Type B pancreatic cell (in vitro differentiated cells): ENCODE measurements at regions not wholly inside any gene's neighbourhood (a gene's known extent, or its start where the extent isn't known, plus 50 kb on each side); places are given as distances from the start of the nearest gene placed in this dataset.

Experiments used
- DNase-seq: peaks from one replicate; pipeline ENCODE4 v3.0.0; 2021; ENCODE audit warnings: mixed read lengths; ENCODE audit not compliant: unreplicated experiment; ENCODE audit errors: extremely low spot score
- H3K27ac Mint-ChIP-seq: 2 replicates; pipeline ENCODE4 v1.8.0; 2021; ENCODE audit warnings: mild to moderate bottlenecking, mixed read lengths
- H3K27me3 Mint-ChIP-seq: 2 replicates; pipeline ENCODE4 v1.8.0; 2021; ENCODE audit warnings: mixed read lengths
- H3K36me3 Mint-ChIP-seq: 2 replicates; pipeline ENCODE4 v1.8.0; 2021; ENCODE audit warnings: mixed read lengths
- H3K4me1 Mint-ChIP-seq: one replicate; pipeline ENCODE4 v1.8.0; 2021; ENCODE audit warnings: mixed read lengths; ENCODE audit not compliant: unreplicated experiment
- H3K4me3 Mint-ChIP-seq: 2 replicates; pipeline ENCODE4 v1.8.0; 2021; ENCODE audit warnings: mild to moderate bottlenecking, mixed read lengths
- H3K9me3 Mint-ChIP-seq: 2 replicates; pipeline ENCODE4 v1.8.0; 2021; ENCODE audit warnings: mixed read lengths
- CTCF ChIP-seq: fragments of 200-600 bp; sonication (generic); conservative IDR thresholded peaks from 2 replicates; pipeline ENCODE4 v1.5.0; 2021; ENCODE audit warnings: antibody characterized with exemption, mild to moderate bottlenecking

GRCh38 chr10:55786461-55787050 is 574.5 kb downstream of the ZWINT start:
- no peak for DNase-seq
- no peaks in the 10 kb centered on the region for H3K27me3 Mint-ChIP-seq
- H3K9me3 Mint-ChIP-seq, result no peaks in the 10 kb centered on the region
- no peaks in the 10 kb centered on the region for H3K4me1 Mint-ChIP-seq
- no peak for TF ChIP-seq CTCF
- H3K27ac Mint-ChIP-seq, result no peak overlapping the region
- H3K4me3 Mint-ChIP-seq, result no peak overlapping the region
- no peaks in the 10 kb centered on the region for H3K36me3 Mint-ChIP-seq

GRCh38 chr10:55782181-55782580 is 578.9 kb downstream of the ZWINT start:
- DNase-seq, result no peak
- Mint-ChIP-seq H3K27me3 (no peaks in the 10 kb centered on the region), H3K9me3 (no peaks in the 10 kb centered on the region), H3K4me1 (no peaks in the 10 kb centered on the region), H3K4me3 (no peak overlapping the region), H3K27ac (no peak overlapping the region), H3K36me3 (no peaks in the 10 kb centered on the region)
- TF ChIP-seq CTCF, result no peak

GRCh38 chr10:55766212-55766611 is 594.8 kb downstream of the ZWINT start:
- Mint-ChIP-seq H3K27me3 (no peaks in the 10 kb centered on the region), H3K4me3 (no peak overlapping the region), H3K36me3 (no peaks in the 10 kb centered on the region), H3K4me1 (no peaks in the 10 kb centered on the region), H3K27ac (no peak overlapping the region), H3K9me3 (no peaks in the 10 kb centered on the region)
- no peak for TF ChIP-seq CTCF
- DNase-seq, result no peak

- no peak for DNase-seq
- no peaks in the 10 kb centered on the region for H3K27me3 Mint-ChIP-seq
- no peak overlapping the region for H3K4me3 Mint-ChIP-seq
- H3K36me3 Mint-ChIP-seq, result no peaks in the 10 kb centered on the region
- H3K4me1 Mint-ChIP-seq, result peaks cover 5% of the 10 kb centered on the region
- H3K9me3 Mint-ChIP-seq, result no peaks in the 10 kb centered on the region
- H3K27ac Mint-ChIP-seq, result no peak overlapping the region
- no peak for TF ChIP-seq CTCF
Measured at GRCh38 chr10:55750458-55750857, 610.6 kb downstream of the ZWINT start.

GRCh38 chr10:55747244-55747643 is 613.8 kb downstream of the ZWINT start:
- H3K27me3 Mint-ChIP-seq, result no peaks in the 10 kb centered on the region
- H3K4me3 Mint-ChIP-seq, result no peak overlapping the region
- DNase-seq, result no peak
- peaks cover 5% of the 10 kb centered on the region for H3K4me1 Mint-ChIP-seq
- no peak overlapping the region for H3K27ac Mint-ChIP-seq
- H3K9me3 Mint-ChIP-seq, result no peaks in the 10 kb centered on the region
- no peak for TF ChIP-seq CTCF
- no peaks in the 10 kb centered on the region for H3K36me3 Mint-ChIP-seq

GRCh38 chr10:55746002-55746401 is 615.1 kb downstream of the ZWINT start:
- no peak overlapping the region for H3K4me3 Mint-ChIP-seq
- H3K9me3 Mint-ChIP-seq, result no peaks in the 10 kb centered on the region
- no peak overlapping the region for H3K27ac Mint-ChIP-seq
- no peaks in the 10 kb centered on the region for H3K36me3 Mint-ChIP-seq
- peaks cover 5% of the 10 kb centered on the region for H3K4me1 Mint-ChIP-seq
- no peak for TF ChIP-seq CTCF
- H3K27me3 Mint-ChIP-seq, result no peaks in the 10 kb centered on the region
- no peak for DNase-seq
